SU-DHL-6 (cell line): ENCODE measurements at regions not wholly inside any gene's neighbourhood (a gene's known extent, or its start where the extent isn't known, plus 50 kb on each side); places are given as distances from the start of the nearest gene placed in this dataset.

ENCODE experiments used
- H2AFZ ChIP-seq: fragments of 200-600 bp; sonication (generic); 2 replicates; pipeline ENCODE4 v1.6.1; 2014; ENCODE audit warnings: low read depth, mild to moderate bottlenecking, moderate library complexity, mixed read lengths, antibody characterized with exemption, low read length; ENCODE audit not compliant: severe bottlenecking
- H3F3A ChIP-seq: fragments of 200-600 bp; shearing (Covaris generic); 2 replicates; pipeline ENCODE4 v1.6.0; 2016; ENCODE audit warnings: antibody characterized with exemption, mild to moderate bottlenecking; ENCODE audit not compliant: insufficient read depth
- H3K27ac ChIP-seq: fragments of 200-600 bp; sonication (generic); 2 replicates; pipeline ENCODE4 v1.5.1; 2016; ENCODE audit warnings: low read depth, mild to moderate bottlenecking, low read length, moderate library complexity, mixed read lengths
- H3K27me3 ChIP-seq: fragments of 200-600 bp; sonication (generic), shearing (Covaris generic); 2 replicates; pipeline ENCODE4 v1.6.0; 2014; ENCODE audit warnings: mild to moderate bottlenecking, low read length
- H3K36me3 ChIP-seq: fragments of 200-600 bp; sonication (generic); 2 replicates; pipeline ENCODE4 v1.6.1; 2014; ENCODE audit warnings: mild to moderate bottlenecking, low read length, mixed read lengths
- H3K4me2 ChIP-seq: fragments of 300-600, 200-600 bp; shearing (Covaris generic), sonication (generic); 2 replicates; pipeline ENCODE4 v1.6.0; 2014; ENCODE audit warnings: low read length, low read depth, mild to moderate bottlenecking; ENCODE audit not compliant: poor library complexity, severe bottlenecking
- H3K4me3 ChIP-seq: fragments of 200-600 bp; sonication (generic); 2 replicates; pipeline ENCODE4 v1.5.1; 2014; ENCODE audit warnings: antibody characterized with exemption, low read length, mild to moderate bottlenecking, mixed read lengths; ENCODE audit not compliant: insufficient read depth, poor library complexity, severe bottlenecking
- H3K79me2 ChIP-seq: fragments of 200-600 bp; sonication (generic); 2 replicates; pipeline ENCODE4 v1.6.1; 2014; ENCODE audit warnings: mild to moderate bottlenecking, low read length, moderate library complexity; ENCODE audit not compliant: insufficient read depth
- H3K9ac ChIP-seq: fragments of 200-600 bp; sonication (generic); 2 replicates; pipeline ENCODE4 v1.7.0; 2014; ENCODE audit warnings: mild to moderate bottlenecking, low read length
- H3K9me2 ChIP-seq: fragments of 200-600 bp; sonication (generic); replicated peaks from 2 replicates; pipeline ENCODE4 v1.6.1; 2014; ENCODE audit warnings: low read length; ENCODE audit not compliant: insufficient read depth
- H3K9me3 ChIP-seq: fragments of 200-600 bp; sonication (generic); 2 replicates; pipeline ENCODE4 v1.6.1; 2014; ENCODE audit warnings: low read length, mixed read lengths; ENCODE audit not compliant: insufficient read depth
- H4K20me1 ChIP-seq: fragments of 200-600 bp; sonication (generic); 2 replicates; pipeline ENCODE4 v1.6.1; 2014; ENCODE audit warnings: low read depth, mild to moderate bottlenecking, antibody characterized with exemption, low read length, moderate library complexity, mixed read lengths
- EZH2phosphoT487 ChIP-seq: fragments of 200-600 bp; sonication (generic), shearing (Covaris generic); conservative IDR thresholded peaks from 2 replicates; pipeline ENCODE4 v1.6.1; 2018; ENCODE audit warnings: mild to moderate bottlenecking, antibody characterized with exemption, low read length, moderate library complexity, mixed read lengths
- TF ChIP-seq, protein P1 (sequence below): fragments of 200-600 bp; sonication (generic); IDR thresholded peaks from one replicate; pipeline ENCODE4 v1.5.1; 2017; ENCODE audit warnings: antibody characterized with exemption, mild to moderate bottlenecking, low read length, moderate library complexity; ENCODE audit not compliant: insufficient read depth, poor library complexity, severe bottlenecking

DNA sequence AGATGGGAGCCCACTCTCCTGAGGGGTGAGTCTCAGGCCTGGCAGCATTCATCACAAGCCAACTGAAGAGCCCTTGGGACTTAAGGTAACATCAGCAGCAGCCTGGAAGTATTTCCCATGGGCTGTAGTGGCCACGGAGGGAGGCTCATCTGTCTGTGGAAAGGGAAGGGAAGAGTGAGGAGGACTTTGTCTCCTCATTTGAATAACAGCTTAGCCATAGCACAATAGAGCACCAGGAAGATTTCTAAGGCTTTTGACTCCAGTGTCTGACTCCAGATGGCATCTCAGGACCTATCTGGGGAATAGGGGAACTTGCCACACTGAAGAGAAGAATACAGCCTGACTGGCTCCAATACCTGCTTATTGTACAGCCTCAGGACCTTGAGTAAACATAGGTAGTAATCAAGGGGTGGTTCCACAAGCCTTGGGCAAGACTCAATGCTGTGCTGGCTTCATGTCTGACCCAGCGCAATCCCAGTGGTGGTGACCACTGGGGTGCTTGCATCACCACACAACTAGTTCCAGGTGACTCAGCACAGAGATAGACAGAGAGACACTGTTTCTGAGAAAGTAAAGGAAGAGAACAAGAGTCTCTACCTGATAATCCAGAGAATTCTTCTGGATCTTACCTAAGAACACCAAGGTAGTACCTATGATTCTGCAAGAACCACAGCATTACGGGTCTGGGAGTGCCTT, 510.5 kb upstream of the CCDC179 start:
- Histone ChIP-seq H3K4me2 (no peak overlapping the region), H2AFZ (no peak overlapping the region), H3K27ac (no peak overlapping the region), H3K4me3 (no peak overlapping the region), H3F3A (no peaks in the 10 kb centered on the region), H3K27me3 (no peaks in the 10 kb centered on the region), H3K79me2 (no peaks in the 10 kb centered on the region), H3K9me3 (no peaks in the 10 kb centered on the region), H4K20me1 (no peaks in the 10 kb centered on the region), H3K9ac (no peak overlapping the region), H3K9me2 (no peaks in the 10 kb centered on the region; the same call in 1 of the 2 replicates), H3K36me3 (no peaks in the 10 kb centered on the region)
- no peak for TF ChIP-seq EZH2phosphoT487
- TF ChIP-seq, protein P1, sequence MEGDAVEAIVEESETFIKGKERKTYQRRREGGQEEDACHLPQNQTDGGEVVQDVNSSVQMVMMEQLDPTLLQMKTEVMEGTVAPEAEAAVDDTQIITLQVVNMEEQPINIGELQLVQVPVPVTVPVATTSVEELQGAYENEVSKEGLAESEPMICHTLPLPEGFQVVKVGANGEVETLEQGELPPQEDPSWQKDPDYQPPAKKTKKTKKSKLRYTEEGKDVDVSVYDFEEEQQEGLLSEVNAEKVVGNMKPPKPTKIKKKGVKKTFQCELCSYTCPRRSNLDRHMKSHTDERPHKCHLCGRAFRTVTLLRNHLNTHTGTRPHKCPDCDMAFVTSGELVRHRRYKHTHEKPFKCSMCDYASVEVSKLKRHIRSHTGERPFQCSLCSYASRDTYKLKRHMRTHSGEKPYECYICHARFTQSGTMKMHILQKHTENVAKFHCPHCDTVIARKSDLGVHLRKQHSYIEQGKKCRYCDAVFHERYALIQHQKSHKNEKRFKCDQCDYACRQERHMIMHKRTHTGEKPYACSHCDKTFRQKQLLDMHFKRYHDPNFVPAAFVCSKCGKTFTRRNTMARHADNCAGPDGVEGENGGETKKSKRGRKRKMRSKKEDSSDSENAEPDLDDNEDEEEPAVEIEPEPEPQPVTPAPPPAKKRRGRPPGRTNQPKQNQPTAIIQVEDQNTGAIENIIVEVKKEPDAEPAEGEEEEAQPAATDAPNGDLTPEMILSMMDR = no peak

- Histone ChIP-seq H3K79me2 (no peaks in the 10 kb centered on the region), H3F3A (no peaks in the 10 kb centered on the region), H2AFZ (no peak overlapping the region), H4K20me1 (no peaks in the 10 kb centered on the region), H3K4me3 (no peak overlapping the region), H3K4me2 (no peak overlapping the region), H3K36me3 (no peaks in the 10 kb centered on the region), H3K9ac (no peak overlapping the region), H3K9me2 (no peaks in the 10 kb centered on the region), H3K27me3 (no peaks in the 10 kb centered on the region), H3K9me3 (no peaks in the 10 kb centered on the region), H3K27ac (no peak overlapping the region)
- TF ChIP-seq, protein P1 = no peak
- TF ChIP-seq EZH2phosphoT487 = no peak
Observed at GRCh38 chr11:23377909-23378308, 517.6 kb upstream of the CCDC179 start.

- Histone ChIP-seq H4K20me1 (no peaks in the 10 kb centered on the region), H2AFZ (no peak overlapping the region), H3F3A (no peaks in the 10 kb centered on the region), H3K9me3 (no peaks in the 10 kb centered on the region), H3K79me2 (no peaks in the 10 kb centered on the region), H3K27me3 (no peaks in the 10 kb centered on the region), H3K36me3 (no peaks in the 10 kb centered on the region; the same call in 1 of the 2 replicates), H3K9me2 (no peaks in the 10 kb centered on the region), H3K4me3 (no peak overlapping the region), H3K4me2 (no peak overlapping the region), H3K9ac (no peak overlapping the region), H3K27ac (no peak overlapping the region)
- TF ChIP-seq, protein P1 = no peak
- TF ChIP-seq EZH2phosphoT487 = no peak
Observed at GRCh38 chr11:23391031-23391430, 530.8 kb upstream of the CCDC179 start.
